ENCODE measurements at regions not wholly inside any gene's neighbourhood (a gene's known extent, or its start where the extent isn't known, plus 50 kb on each side); places are given as distances from the start of the nearest gene placed in this dataset.
A peak's percentile ranks its signal among the peaks of the same experiment; 100 is the strongest.

DNA sequence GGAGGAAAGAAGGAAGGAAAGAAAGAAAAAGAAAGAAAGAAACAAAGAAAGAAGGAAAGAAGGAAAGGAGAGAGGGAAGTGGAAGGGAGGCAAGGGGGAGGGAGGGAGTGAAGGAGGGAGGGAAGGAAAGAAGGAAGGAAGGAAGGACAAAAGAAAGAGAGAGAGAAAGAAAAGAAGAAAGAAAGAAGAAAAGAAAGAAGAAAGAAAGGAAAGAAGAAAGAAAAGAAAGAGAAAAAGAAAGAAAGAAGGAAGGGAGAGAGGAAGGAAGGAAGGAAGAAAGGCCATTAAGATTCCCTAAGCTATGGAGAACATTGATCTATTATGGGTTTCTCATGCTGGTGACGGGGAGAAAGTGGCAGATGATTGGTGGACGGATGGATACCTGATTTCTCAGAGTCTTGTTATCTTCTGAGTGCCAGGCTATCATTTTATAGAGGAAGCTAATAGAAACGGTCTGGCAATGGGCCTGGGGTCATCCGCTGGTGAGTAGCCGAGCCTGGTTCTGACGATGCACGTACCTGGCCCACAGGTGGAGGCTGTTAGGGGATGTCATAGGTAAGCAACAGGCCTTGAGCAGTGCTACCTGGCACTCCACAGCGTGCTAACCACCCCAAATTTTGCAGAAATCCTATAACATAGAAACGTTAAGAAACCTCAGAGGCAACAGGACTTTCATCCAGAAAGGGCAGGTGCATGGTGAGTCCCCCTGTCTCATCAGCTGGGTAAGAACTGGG, 142.9 kb downstream of the SHOX start:
- no peak for DNase-seq
- Histone ChIP-seq H3K36me3 (no peaks in the 10 kb centered on the region), H3K27ac (no peak overlapping the region), H3K9me3 (no peaks in the 10 kb centered on the region), H3K4me1 (no peaks in the 10 kb centered on the region), H3K27me3 (no peaks in the 10 kb centered on the region), H3K4me3 (no peak overlapping the region)
- no peak for ATAC-seq
- FAIRE-seq: no peak
- WGBS, 2 donors: 66 to 70% methylated on average over 9 of the region's 9 CpGs
- intact Hi-C loops (cut with DNase I): no loop called here
- TF ChIP-seq CTCF (IDR thresholded peaks at IDR 0.05): no peak

GRCh38 chrX:771536-771935, 140.9 kb downstream of the SHOX start:
- Histone ChIP-seq H3K9me3 (no peaks in the 10 kb centered on the region), H3K4me3 (no peak overlapping the region), H3K27ac (no peak overlapping the region), H3K36me3 (no peaks in the 10 kb centered on the region), H3K27me3 (no peaks in the 10 kb centered on the region), H3K4me1 (no peaks in the 10 kb centered on the region)
- no peak for FAIRE-seq
- no peak for DNase-seq
- WGBS, 2 donors: 59 to 72% methylated on average over 6 of the region's 6 CpGs
- no peak for ATAC-seq
- intact Hi-C loops (cut with DNase I): no loop called here
- no peak for TF ChIP-seq CTCF (IDR thresholded peaks at IDR 0.05)

DNA sequence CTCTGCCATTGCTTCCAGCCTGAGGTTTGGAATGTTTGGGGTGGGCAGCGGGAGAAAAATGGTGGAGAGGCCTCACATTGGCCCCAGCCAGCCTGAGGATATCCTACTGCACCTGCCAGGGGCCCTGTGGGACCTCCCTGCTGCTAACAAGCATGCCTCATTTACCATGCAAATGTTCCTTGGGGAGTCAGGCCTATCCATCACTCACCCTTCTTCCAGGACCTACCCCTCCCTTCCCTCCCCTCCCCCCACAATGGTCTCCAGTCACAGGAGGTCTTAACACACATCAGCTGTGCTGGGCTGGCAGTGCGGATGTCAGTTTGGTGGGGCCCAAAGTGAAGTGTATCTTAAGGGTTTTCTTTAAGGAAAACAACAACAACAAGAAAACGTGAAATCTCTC, 139.2 kb downstream of the SHOX start:
- TF ChIP-seq CTCF (IDR thresholded peaks at IDR 0.05): no peak
- H3K27ac ChIP-seq: no peak overlapping the region
- FAIRE-seq (no peak), DNase-seq (peak in 1 of 6 donors; percentile 5), ATAC-seq (no peak)
- whole genome bisulfite sequencing, 2 donors: 31 to 44% methylated on average over 3 of the region's 3 CpGs
- intact Hi-C loops (cut with DNase I): no loop called here
- H3K27me3 ChIP-seq: no peaks in the 10 kb centered on the region
- no peaks in the 10 kb centered on the region for H3K9me3 ChIP-seq
- no peaks in the 10 kb centered on the region for H3K4me1 ChIP-seq
- no peaks in the 10 kb centered on the region for H3K36me3 ChIP-seq
- no peak overlapping the region for H3K4me3 ChIP-seq

DNA sequence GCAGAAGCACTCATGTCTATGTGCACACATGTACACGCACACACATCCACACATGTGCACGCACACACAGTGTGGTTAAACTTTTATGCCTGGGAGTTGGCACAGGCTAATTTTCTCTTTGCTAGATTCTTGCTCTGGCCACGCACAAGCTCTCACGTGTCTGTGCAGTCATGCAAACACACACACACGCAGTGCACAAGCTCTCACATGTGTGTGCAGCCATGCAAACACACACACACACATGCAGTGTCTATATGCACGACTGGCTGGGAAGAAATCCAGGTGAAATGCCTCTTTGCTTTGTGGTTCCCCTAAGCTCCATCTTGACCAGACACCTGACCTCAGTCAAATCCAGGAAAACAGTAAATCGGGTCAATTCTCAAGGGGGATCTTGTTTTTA, 138.0 kb downstream of the SHOX start:
- no peak for FAIRE-seq
- intact Hi-C loops (cut with DNase I): no loop called here

More for the DNA sequence above, 138.0 kb downstream of the SHOX start:
- no peak for TF ChIP-seq CTCF (IDR thresholded peaks at IDR 0.05)
- H3K27me3 ChIP-seq: no peaks in the 10 kb centered on the region
- 59 to 69% methylated on average over 7 of the region's 7 CpGs for WGBS, 2 donors
- H3K4me1 ChIP-seq: no peaks in the 10 kb centered on the region
- H3K27ac ChIP-seq: no peak overlapping the region
- H3K9me3 ChIP-seq: no peaks in the 10 kb centered on the region
- H3K4me3 ChIP-seq: no peak overlapping the region
- ATAC-seq (no peak), DNase-seq (no peak)
- H3K36me3 ChIP-seq: no peaks in the 10 kb centered on the region
